Sigmoid colon (tissue), 6 donors: ENCODE measurements at regions not wholly inside any gene's neighbourhood (a gene's known extent, or its start where the extent isn't known, plus 50 kb on each side); places are given as distances from the start of the nearest gene placed in this dataset.
"Not testable (repeated sequence)": the region's sequence is repeated elsewhere in the genome, so short reads cannot be mapped to it uniquely, and the experiment has no call there.

Experiments
- DNase-seq: peaks from one replicate; pipeline ENCODE4 v3.0.0-alpha.2; 2019
- H3K27ac ChIP-seq, 4 donors: fragments of 200-600 bp; sonication (generic); one replicate each; pipeline ENCODE4 v1.5.1; 2016 to 2019; ENCODE audit warnings: mild to moderate bottlenecking in 1 of 4
- H3K27me3 ChIP-seq, 3 donors: fragments of 200-600 bp; sonication (generic); one replicate each; pipeline ENCODE4 v1.5.1; 2019; ENCODE audit warnings: mild to moderate bottlenecking in 1 of 3
- H3K36me3 ChIP-seq, 4 donors: fragments of 200-600 bp; sonication (generic); one replicate each; pipeline ENCODE4 v1.5.1; 2016 to 2019
- H3K4me1 ChIP-seq, 4 donors: fragments of 200-600 bp; sonication (generic); one replicate each; pipeline ENCODE4 v1.5.1; 2017 to 2019
- H3K4me3 ChIP-seq, 4 donors: fragments of 200-600 bp; sonication (generic); one replicate each; pipeline ENCODE4 v1.5.1; 2017 to 2019; ENCODE audit warnings: mild to moderate bottlenecking in 2 of 4, moderate library complexity in 1 of 4
- H3K9me3 ChIP-seq, 4 donors: fragments of 200-600 bp in 3 of 4; sonication (generic) in 3 of 4; one replicate each; pipeline versions ENCODE4 v1.5.1 to v1.6.1; 2013 to 2019
- CTCF ChIP-seq, 4 experiments: fragments of 450-650 bp in 3 of 4; fragments of 200-600 bp in 1 of 4; IDR thresholded peaks; one replicate each; pipeline ENCODE4 v1.5.1; 2016 to 2019; ENCODE audit warnings: antibody characterized with exemption in 4 of 4, mild to moderate bottlenecking in 3 of 4, moderate library complexity in 2 of 4
- EP300 ChIP-seq, 4 donors: sonication (generic); formaldehyde crosslinking; IDR thresholded peaks; one replicate each; pipeline ENCODE4 v1.6.1; 2017; ENCODE audit warnings: antibody characterized with exemption in 4 of 4
- POLR2A ChIP-seq, 2 donors: fragments of 450-650 bp; IDR thresholded peaks; one replicate each; pipeline ENCODE4 v1.6.1; 2016; ENCODE audit warnings: antibody characterized with exemption in 2 of 2, mild to moderate bottlenecking in 2 of 2, moderate library complexity in 2 of 2
- POLR2AphosphoS5 ChIP-seq, 4 donors: sonication (generic); formaldehyde crosslinking; IDR thresholded peaks; one replicate each; pipeline ENCODE4 v1.6.1; 2017; ENCODE audit warnings: antibody characterized with exemption in 4 of 4
- WGBS, 2 donors: extraction: QIAGEN DNeasy Blood & Tissue Kit; methylation state at CpG; one replicate each; pipeline ENCODE4 v1.1.7; 2013; 5-methylcytosine and 5-hydroxymethylcytosine counted together
- intact Hi-C: fragments of 100-400 bp; cut with DNase I; formaldehyde crosslinking; loops from one replicate; pipeline ENCODE4 v1.15.1; 2023
- donor health status: healthy with polysubstance abuse.
- donor health status: healthy.

GRCh38 chr19:23597661-23598060 is 89.4 kb downstream of the ZNF675 start:
- no peak for DNase-seq
- no peak overlapping the region for H3K27ac ChIP-seq
- no peaks in the 10 kb centered on the region for H3K27me3 ChIP-seq
- intact Hi-C loops: no loop called here
- no peaks in the 10 kb centered on the region for H3K4me1 ChIP-seq
- no peaks in the 10 kb centered on the region for H3K9me3 ChIP-seq
- H3K36me3 ChIP-seq: no peaks in the 10 kb centered on the region
- 87 to 89% methylated on average over 2 of the region's 2 CpGs for WGBS, 2 donors
- no peak overlapping the region for H3K4me3 ChIP-seq
- TF ChIP-seq CTCF (IDR thresholded peaks at IDR 0.05): no peak
- TF ChIP-seq POLR2AphosphoS5 (IDR thresholded peaks at IDR 0.05): no peak
- no peak for TF ChIP-seq EP300 (IDR thresholded peaks at IDR 0.05)
- TF ChIP-seq POLR2A (IDR thresholded peaks at IDR 0.05): no peak

GRCh38 chr19:23596872-23597271 is 90.1 kb downstream of the ZNF675 start:
- TF ChIP-seq POLR2A (IDR thresholded peaks at IDR 0.05): no peak
- no peak for TF ChIP-seq CTCF (IDR thresholded peaks at IDR 0.05)
- no peak for TF ChIP-seq POLR2AphosphoS5 (IDR thresholded peaks at IDR 0.05)
- TF ChIP-seq EP300 (IDR thresholded peaks at IDR 0.05): no peak
- Histone ChIP-seq H3K27me3 (no peaks in the 10 kb centered on the region), H3K9me3 (peaks cover 0 to 4% (median 0%) of the 10 kb centered on the region in 4 donors), H3K4me1 (no peaks in the 10 kb centered on the region), H3K27ac (no peak overlapping the region), H3K36me3 (no peaks in the 10 kb centered on the region), H3K4me3 (no peak overlapping the region)
- no peak for DNase-seq
- intact Hi-C loops: no loop called here

GRCh38 chr19:23594311-23594710 is 92.7 kb downstream of the ZNF675 start:
- H3K4me3 ChIP-seq, H3K27me3 ChIP-seq, H3K9me3 ChIP-seq, H3K4me1 ChIP-seq, DNase-seq, H3K27ac ChIP-seq, H3K36me3 ChIP-seq, intact Hi-C loops: not testable (repeated sequence)
- 87 to 95% methylated on average over 12 of the region's 12 CpGs for WGBS, 2 donors

GRCh38 chr19:23587546-23587945 is 99.5 kb downstream of the ZNF675 start:
- H3K36me3 ChIP-seq: no peaks in the 10 kb centered on the region
- intact Hi-C loops: no loop called here
- no peak for DNase-seq
- no peaks in the 10 kb centered on the region for H3K4me1 ChIP-seq
- H3K27me3 ChIP-seq: no peaks in the 10 kb centered on the region
- TF ChIP-seq POLR2A (IDR thresholded peaks at IDR 0.05) (no peak), POLR2AphosphoS5 (IDR thresholded peaks at IDR 0.05) (no peak), EP300 (IDR thresholded peaks at IDR 0.05) (no peak), CTCF (IDR thresholded peaks at IDR 0.05) (no peak)
- no peak overlapping the region for H3K27ac ChIP-seq
- no peak overlapping the region for H3K4me3 ChIP-seq
- H3K9me3 ChIP-seq: peaks cover 0 to 11% (median 2%) of the 10 kb centered on the region in 4 donors

- intact Hi-C loops: no loop called here
- TF ChIP-seq POLR2AphosphoS5 (IDR thresholded peaks at IDR 0.05) (no peak), EP300 (IDR thresholded peaks at IDR 0.05) (no peak), POLR2A (IDR thresholded peaks at IDR 0.05) (no peak), CTCF (IDR thresholded peaks at IDR 0.05) (no peak)
- 81 to 90% methylated on average over 6 of the region's 6 CpGs for WGBS, 2 donors
- H3K36me3 ChIP-seq: no peaks in the 10 kb centered on the region
- no peaks in the 10 kb centered on the region for H3K4me1 ChIP-seq
- no peak overlapping the region for H3K27ac ChIP-seq
- DNase-seq: no peak
- no peaks in the 10 kb centered on the region for H3K27me3 ChIP-seq
- H3K9me3 ChIP-seq: peaks cover 0 to 6% (median 3%) of the 10 kb centered on the region in 4 donors
- no peak overlapping the region for H3K4me3 ChIP-seq
Measured at GRCh38 chr19:23577501-23577900, 109.5 kb downstream of the ZNF675 start.
